ENCODE measurements at regions not wholly inside any gene's neighbourhood (a gene's known extent, or its start where the extent isn't known, plus 50 kb on each side); places are given as distances from the start of the nearest gene placed in this dataset.

DNA sequence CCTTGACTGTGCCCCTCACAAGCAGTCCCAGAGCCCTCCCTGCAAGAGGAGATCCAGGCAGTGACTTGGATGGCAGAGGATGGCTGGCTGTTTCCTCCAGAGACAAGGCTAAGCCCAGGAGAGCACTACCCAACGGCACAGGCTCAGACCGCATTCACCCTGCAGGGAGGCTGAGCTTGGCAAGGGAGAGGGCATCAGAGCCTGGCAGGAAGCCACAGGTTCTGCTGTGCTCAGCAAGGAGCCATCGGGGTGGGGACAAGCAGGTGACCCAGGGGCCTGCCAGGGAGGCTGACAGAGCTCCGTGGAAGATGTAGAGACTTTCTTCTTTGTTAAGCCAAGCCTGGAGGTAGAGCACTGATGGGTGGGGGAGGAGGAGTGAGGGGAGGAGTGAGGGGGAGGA is 159.2 kb upstream of the CST7 start:
- dilution Hi-C loops (cut with HindIII; ENCODE audit: low sequenced_read_pairs, unreplicated experiment) (no loop called here), in situ Hi-C loops (cut with MboI; ENCODE audit: low sequenced_read_pairs) (loop anchor here (10.0 kb wide), 1 partner anchor 635 kb away; no protein-coding TSS in a partner anchor)

More for the DNA sequence above, 159.2 kb upstream of the CST7 start:
- BruUV-seq (replicated peaks): no TSS peak
- Histone ChIP-seq H3K27me3 (ENCODE audit: control insufficient read depth, insufficient read depth, low read length) (peaks cover 9% of the 10 kb centered on the region), H3K36me3 (ENCODE audit: control insufficient read depth, insufficient read depth, low read length) (no peaks in the 10 kb centered on the region), H2BK15ac (ENCODE audit: low read depth, low read length) (no peak overlapping the region), H4K20me1 (ENCODE audit: insufficient read depth, low read length) (no peaks in the 10 kb centered on the region), H3K4ac (ENCODE audit: low read depth, low read length) (no peak overlapping the region), H3K23ac (ENCODE audit: low read depth, low read length) (no peak overlapping the region), H2AK5ac (ENCODE audit: low read depth, low read length) (no peak overlapping the region), H3K14ac (replicated peaks; ENCODE audit: low read depth, low read length) (no peak overlapping the region), H2AK9ac (replicated peaks; ENCODE audit: low read depth, low read length, poor library complexity) (no peak overlapping the region), H3K4me1 (ENCODE audit: control insufficient read depth, insufficient read depth, low read length) (no peaks in the 10 kb centered on the region), H2AFZ (replicated peaks; ENCODE audit: low read length, poor library complexity) (no peak overlapping the region), H4K8ac (ENCODE audit: low read depth in 2 of 2, low read length in 2 of 2) (no peak overlapping the region), H3K9ac (ENCODE audit: low read depth, low read length) (no peak overlapping the region), H3K56ac (ENCODE audit: extremely low read depth, insufficient read depth, low read length) (no peak overlapping the region), H2BK5ac (ENCODE audit: low read depth, low read length, poor library complexity, severe bottlenecking) (no peak overlapping the region), H4K91ac (ENCODE audit: insufficient read depth, low read depth, low read length) (no peak overlapping the region), H2BK120ac (ENCODE audit: low read depth, low read length) (no peak overlapping the region), H3K4me3 (ENCODE audit: insufficient read depth, low read depth, low read length) (no peak overlapping the region), H3K79me1 (ENCODE audit: low read depth in 1 of 2, low read length in 2 of 2) (no peaks in the 10 kb centered on the region), H3K4me2 (ENCODE audit: low read depth, low read length) (no peak overlapping the region), H3K18ac (ENCODE audit: low read depth, low read length) (no peak overlapping the region), H2BK20ac (ENCODE audit: low read depth, low read length) (no peak overlapping the region), H4K5ac (ENCODE audit: low read depth, low read length) (no peak overlapping the region), H3K9me1 (ENCODE audit: insufficient read depth, low read length) (no peaks in the 10 kb centered on the region), H3K27ac (ENCODE audit: insufficient read depth, low read length) (no peak overlapping the region), H3K9me3 (ENCODE audit: control insufficient read depth, insufficient read depth, low read length) (no peaks in the 10 kb centered on the region)
- WGBS, 2 experiments (ENCODE audit: extremely low coverage in 2 of 2, insufficient read length in 1 of 2): 88% methylated on average over 2 of the region's 4 CpGs; no CpG with 5 or more reads in 1 of the 2 experiments
- ChIA-PET POLR2A (ENCODE audit: unreplicated experiment) (no interaction called here), CTCF (no interaction called here)
- DNase-seq: no peak
- intact Hi-C loops (cut with micrococcal nuclease): no loop called here
- ATAC-seq (ENCODE audit: low read depth): no peak
- TF ChIP-seq MXI1 (IDR thresholded peaks at IDR 0.05; ENCODE audit: borderline replicate concordance, low read depth, low read length): no peak
